ENCODE measurements at regions not wholly inside any gene's neighbourhood (a gene's known extent, or its start where the extent isn't known, plus 50 kb on each side); places are given as distances from the start of the nearest gene placed in this dataset.
"Not testable (repeated sequence)": the region's sequence is repeated elsewhere in the genome, so short reads cannot be mapped to it uniquely, and the experiment has no call there.

DNA sequence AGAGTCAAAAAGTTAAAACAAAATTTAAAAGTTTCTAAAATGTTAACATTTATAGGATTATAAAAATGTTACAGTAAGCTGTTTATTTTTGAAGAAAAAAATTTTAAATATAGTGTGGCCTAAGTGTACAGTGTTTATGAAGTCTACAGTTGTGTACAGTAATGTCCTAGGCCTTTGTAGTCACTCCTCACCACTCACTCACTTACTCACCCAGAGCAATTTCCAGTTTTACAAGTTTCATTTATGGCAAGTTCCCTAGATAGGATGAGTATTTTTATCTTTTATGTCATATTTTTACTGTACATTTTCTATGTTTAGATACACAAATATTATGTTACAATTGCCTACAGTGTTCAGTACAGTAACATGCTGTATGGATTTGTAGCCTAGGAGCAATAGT, 419.9 kb downstream of the ARL4A start:
- no peak for DNase-seq

DNA sequence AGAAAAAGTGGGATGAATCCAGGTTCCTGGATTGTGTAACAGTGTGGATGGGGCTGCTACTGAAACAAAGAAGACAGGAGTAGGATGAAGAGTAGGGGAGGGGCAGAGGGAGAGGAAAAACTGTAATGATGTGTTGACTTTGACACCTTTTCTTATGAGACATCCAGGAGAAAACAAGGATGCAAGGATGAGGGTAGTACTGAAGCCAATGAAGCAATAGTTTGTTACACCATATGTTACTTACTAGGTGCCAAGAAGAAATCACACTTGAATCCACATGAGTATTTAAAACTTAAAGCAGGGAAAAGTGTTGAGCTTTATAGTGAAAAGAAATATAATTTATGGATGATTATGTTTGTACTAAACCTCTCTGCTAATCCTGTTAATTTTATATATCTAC, 420.6 kb downstream of the ARL4A start:
- DNase-seq: no peak

DNA sequence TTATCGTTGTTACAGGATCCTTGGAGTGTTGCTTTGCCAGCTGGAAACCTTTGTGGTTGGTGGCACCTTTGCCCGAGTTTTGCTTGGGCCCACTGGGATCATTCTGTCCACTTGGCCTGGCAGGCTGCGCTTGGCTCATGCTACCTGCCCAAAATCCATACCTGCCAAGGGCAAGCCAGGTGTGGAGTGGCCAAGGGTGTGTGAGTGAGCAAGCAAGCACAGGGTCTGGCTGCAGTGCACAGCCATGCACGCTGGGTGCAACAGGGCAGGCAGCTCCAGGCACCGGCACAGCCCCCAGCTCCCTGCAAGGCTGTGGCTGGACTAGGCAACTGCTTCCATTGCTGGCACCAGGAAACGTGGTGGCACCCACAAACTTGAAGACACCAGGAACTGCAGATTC, 421.8 kb downstream of the ARL4A start:
- DNase-seq: no peak

- no peak for DNase-seq
Observed at GRCh38 chr7:13110107-13110506, 422.7 kb downstream of the ARL4A start.

DNA sequence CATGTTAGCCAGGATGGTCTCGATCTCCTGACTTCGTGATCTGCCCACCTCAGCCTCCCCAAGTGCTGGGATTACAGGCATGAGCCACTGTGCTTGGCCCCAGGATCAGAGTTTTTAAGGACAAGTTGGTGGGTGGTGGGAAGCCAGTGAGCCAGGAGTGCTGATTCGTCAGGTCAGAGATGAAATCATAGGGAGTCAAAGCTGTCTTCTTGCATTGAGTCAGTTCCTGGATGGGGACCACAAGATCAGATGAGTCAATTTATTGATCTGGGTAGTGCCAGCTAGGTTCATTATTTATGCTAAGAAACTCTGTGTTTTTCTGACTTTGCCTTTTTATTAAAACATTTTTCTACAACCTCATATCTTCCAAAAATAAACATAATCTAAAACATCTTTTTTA, 423.8 kb downstream of the ARL4A start:
- no peak for DNase-seq

- DNase-seq: not testable (repeated sequence)
Observed at GRCh38 chr7:13114240-13114639, 426.8 kb downstream of the ARL4A start.

DNA sequence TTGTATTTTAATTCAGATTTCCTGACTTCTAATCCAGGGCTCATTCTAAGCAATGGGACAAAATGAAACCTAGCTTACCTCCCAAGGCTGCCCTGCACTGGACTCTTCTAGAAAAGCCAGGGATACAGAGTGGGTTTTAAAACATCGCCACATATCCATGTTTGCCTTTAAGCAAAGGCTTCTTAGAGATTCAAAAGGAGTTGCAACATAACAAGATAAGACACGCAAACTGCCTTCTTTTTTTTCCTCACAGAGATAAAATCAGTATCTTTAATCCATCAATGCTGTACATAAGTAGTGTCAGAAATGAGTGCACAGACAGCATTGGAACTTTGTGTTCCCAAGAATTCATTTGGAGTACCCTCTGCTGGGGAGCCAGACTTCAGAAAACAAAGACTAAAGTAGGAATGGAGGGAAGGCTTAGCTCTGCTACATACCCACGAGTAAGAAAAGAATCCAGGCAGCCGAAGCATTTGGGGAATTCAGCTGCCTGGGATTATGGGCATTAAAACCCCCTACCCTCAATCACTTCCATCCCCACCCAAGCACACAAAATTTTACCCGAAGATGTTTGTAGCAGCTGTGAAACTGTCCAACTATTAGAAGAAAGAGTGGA, 427.8 kb downstream of the ARL4A start:
- no peak for DNase-seq

GRCh38 chr7:13115855-13116254, 428.4 kb downstream of the ARL4A start:
- no peak for DNase-seq

DNA sequence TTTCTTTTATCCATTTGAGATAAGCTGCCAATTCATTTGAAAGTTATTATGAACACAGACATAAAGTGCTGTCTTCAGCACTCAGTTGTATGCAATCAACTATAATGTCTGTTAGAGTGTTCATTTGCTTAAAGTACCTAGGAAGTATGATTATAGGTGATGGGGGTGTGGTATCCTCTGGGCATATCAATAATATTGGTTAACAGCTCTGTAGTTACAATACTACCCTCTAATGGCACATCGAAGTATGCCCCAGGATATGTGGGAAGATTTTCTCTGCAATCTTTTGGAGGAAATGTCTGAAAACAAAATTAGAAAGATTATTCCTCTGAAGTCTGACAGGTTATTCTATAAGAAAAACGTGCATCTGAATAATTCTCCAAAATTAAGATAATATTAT, 429.7 kb downstream of the ARL4A start:
- DNase-seq: no peak

DNA sequence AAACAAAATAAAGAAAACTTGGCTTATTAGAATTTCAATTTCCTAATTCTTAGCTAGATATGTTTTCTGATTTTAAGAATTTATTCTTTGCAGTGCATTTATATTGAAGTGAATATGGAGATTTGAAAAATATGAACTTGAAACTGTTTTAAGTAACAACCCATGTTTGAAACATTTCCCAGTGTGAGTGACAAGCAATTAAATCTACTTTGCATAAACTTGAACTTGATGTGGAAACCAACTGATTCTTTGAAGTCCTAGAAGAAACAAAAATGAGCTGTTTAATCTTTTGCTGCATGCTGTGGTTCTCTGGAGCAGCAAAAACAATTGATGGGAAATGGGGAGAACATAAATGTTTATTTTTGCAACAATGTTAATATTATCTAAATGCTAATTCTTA, 430.2 kb downstream of the ARL4A start:
- no peak for DNase-seq

GRCh38 chr7:13124629-13125028, 437.2 kb downstream of the ARL4A start:
- DNase-seq: not testable (repeated sequence)

DNA sequence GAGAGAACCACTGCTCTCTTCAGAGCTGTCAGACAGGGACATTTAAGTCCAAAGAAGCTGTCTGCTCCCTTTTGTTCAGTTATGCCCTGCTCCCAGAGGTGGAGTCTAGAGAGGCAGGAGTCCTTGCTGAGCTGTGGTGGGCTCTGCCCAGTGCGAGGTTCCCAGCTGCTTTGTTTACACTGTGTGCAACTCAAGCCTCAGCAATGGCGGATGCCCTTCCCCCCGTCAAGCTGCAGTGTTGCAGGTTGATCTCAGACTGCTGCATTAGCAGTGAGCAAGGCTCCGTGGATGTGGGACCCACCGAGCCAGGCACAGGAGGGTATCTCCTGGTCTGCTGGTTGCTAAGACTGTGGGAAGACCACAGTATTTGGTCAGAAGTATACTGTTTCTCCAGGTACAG, 438.9 kb downstream of the ARL4A start:
- DNase-seq: no peak

- no peak for DNase-seq
Observed at GRCh38 chr7:13130321-13130720, 442.9 kb downstream of the ARL4A start.

DNA sequence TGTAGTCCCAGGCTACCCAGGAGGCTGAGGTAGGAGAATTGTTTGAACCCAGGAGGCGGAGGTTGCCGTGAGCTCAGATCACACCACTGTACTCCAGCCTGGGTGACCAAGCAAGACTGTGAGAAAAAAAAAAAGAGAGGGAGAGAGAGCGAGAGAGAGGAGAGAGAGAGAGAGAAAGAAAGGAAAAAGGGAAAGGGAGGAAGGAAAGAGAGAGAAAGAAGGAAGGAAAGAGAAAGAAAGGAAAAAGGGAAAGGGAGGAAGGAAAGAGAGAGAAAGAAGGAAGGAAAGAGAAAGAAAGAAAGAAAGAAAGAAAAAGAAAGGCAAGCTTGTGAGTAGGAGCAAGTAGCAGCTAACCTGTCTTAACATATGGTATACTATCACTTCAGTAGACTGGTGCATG, 443.5 kb downstream of the ARL4A start:
- not testable (repeated sequence) for DNase-seq

DNA sequence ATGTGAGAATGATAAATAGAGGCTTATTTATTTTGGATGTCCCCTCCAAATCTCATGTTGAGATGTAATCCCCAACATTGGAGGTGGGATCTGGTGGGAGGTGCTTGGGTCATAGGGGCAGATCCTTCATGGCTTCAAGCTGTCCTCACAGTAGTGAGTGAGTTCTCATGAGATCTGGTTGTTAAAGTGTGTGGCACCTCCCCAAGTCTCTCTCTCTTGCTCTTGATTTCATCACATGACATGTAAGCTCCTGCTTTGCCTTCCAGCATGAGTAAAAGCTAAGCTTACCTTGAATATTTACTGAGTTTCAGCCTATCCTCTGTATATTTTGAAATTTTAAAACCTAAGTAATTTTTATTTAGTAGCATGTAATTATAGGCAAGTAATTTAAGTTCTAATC, 444.9 kb downstream of the ARL4A start:
- no peak for DNase-seq

DNA sequence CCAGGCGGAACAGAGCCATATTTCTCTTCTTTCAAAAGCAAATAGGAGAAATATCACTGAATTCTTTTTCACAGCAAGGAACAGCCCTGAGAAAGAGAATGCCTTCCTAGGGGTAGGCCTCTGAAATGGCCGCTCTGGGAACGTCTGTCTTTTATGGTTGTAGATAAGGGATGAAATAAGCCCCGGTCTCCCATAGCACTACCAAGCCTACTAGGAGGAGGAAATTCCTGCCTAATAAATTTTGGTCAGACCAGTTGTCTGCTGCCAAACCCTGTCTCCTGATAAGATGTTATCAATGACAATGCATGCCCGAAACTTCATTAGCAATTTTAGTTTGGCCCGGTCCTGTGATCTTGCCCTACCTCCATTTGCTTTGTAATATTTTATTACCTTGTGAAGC, 448.9 kb downstream of the ARL4A start:
- DNase-seq: not testable (repeated sequence)

GRCh38 chr7:13139436-13139835, 452.0 kb downstream of the ARL4A start:
- no peak for DNase-seq

GRCh38 chr7:13144673-13145072, 457.2 kb downstream of the ARL4A start:
- no peak for DNase-seq

DNA sequence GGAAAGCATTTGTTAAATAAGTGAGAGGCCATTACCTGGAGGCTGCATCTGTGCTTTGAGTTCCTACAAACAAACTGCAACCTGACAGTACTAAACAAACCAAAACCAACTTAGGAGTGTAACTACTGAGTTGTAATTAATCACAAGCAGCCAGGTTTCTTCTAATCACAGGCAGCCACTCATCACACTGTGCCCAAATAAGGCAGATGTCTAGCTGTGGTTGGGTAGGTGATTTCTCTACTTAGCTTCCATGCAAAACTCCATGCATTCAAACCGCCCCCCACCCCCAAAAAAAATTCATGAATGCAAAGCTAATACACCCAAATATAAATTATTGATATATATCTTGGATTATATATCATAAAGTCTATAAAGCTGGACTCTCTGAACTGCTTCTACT, 461.1 kb downstream of the ARL4A start:
- no peak for DNase-seq

DNA sequence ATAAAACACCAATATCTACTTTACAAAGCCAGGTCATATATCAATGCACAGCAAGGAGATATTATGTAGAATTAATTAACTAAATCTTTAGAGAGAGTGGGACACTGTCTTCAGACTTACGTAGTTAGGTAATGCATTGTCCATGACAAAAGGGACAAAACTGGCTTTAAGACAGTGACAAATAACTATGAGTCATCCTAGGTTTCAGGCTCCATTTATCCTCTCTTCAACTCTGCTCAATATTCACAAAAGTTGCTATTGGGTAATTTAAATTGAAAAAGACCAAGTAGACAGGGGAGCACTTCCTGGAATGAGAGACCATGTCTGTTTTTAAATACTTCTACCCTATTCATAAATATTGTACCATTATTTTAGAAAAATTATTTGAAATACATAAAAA, 464.5 kb downstream of the ARL4A start:
- no peak for DNase-seq

DNA sequence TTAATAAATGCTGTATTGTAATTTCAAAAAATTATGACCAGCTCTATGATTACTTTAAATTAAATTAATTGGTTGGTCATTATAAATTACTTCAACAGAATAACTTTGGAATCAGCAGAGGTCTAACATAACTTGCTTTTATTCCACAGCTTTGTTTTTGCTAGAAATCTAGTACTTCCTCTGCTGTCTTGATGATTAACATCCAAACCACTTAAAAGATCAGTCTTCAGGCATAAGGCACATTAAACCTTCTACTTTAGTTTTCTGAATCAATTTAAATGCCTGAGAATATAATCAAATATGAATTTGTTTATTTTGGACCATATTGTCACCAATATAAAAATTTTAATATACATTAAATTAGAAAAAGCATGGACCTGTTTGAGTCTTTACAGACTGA, 465.3 kb downstream of the ARL4A start:
- no peak for DNase-seq

DNA sequence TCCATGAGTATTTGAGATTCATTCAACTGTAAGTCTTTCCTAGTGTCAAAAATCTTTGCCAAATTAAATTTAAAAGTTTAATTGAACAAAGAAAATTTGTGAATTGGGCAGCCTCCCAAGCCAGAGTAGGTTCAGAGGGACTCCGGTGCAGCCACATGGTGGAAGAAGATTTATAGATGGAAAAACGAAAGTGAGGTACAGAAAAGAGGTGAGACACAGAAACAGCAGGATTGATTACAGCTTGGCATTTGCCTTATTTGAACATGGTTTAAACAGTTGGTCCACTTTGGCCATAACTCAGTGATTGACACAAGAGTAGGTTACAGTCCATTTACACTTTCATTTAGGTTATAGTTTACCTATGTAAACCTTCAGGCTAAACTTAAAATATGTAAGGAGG, 465.8 kb downstream of the ARL4A start:
- no peak for DNase-seq

GRCh38 chr7:13153742-13154141, 466.3 kb downstream of the ARL4A start:
- no peak for DNase-seq

DNA sequence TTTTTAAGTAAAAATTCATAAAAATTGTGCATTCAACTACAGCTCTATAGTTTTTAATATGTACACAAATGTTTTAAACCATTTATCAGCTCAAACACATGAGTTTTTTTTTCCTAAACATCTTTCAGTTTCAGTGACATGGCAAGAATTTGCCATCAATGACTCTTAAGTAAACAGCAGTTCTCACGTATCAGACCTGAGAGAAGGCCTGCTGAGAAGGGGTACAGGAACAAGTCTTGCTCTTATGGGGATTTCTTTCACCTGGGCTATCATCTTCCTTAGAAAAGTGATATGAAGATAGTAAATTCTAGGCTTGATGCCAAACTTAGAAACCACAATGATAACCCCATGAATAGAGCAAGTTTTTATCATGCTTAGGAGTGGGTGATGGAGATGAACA, 467.8 kb downstream of the ARL4A start:
- no peak for DNase-seq

DNA sequence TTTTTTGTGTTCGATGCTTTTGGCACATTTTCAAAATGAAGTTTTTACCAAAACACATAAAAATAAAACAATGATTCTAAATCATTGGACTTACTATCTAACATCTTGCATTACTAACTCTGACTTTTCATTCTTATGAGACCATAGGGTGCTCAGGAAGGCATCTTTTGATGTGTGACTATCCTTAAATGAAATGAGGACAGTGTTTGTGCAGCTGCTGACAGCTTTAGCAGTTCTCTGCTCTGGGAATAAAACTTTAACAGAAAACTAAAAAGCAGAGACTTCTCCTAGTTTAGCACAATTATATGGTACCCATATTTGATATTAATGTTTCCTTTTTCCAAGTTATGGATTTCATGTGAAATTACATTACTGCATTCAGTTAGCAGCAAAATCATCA, 471.6 kb downstream of the ARL4A start:
- no peak for DNase-seq

Data from stimulated activated CD4-positive, alpha-beta T cell treated with anti-CD3 and anti-CD28 coated beads, Interleukin-2, amount 100 ng/mL, for 24 hours (primary cell).